HG03457 (cell line): ENCODE measurements at regions not wholly inside any gene's neighbourhood (a gene's known extent, or its start where the extent isn't known, plus 50 kb on each side); places are given as distances from the start of the nearest gene placed in this dataset.

Experiments used
- ATAC-seq: cut with Tn5 transposase; IDR thresholded peaks from one replicate; pipeline ENCODE4 v1.9.1; 2021; ENCODE audit warnings: moderate number of reproducible peaks; ENCODE audit not compliant: unreplicated experiment

GRCh38 chr2:41535575-41535974 is 512.2 kb upstream of the PKDCC start:
- no peak for ATAC-seq

- ATAC-seq = no peak
Measured at GRCh38 chr2:41540272-41540998, 507.4 kb upstream of the PKDCC start.

- no peak for ATAC-seq
Measured at GRCh38 chr2:41543726-41544125, 504.1 kb upstream of the PKDCC start.

GRCh38 chr2:41544709-41545108 is 503.1 kb upstream of the PKDCC start:
- ATAC-seq = no peak

- no peak for ATAC-seq
Measured at GRCh38 chr2:41546031-41546430, 501.8 kb upstream of the PKDCC start.

- no peak for ATAC-seq
Measured at GRCh38 chr2:41568648-41569047, 479.2 kb upstream of the PKDCC start.

- no peak for ATAC-seq
Measured at GRCh38 chr2:41572154-41572553, 475.7 kb upstream of the PKDCC start.

GRCh38 chr2:41576423-41576822 is 471.4 kb upstream of the PKDCC start:
- ATAC-seq = no peak

- no peak for ATAC-seq
Measured at GRCh38 chr2:41579806-41580205, 468.0 kb upstream of the PKDCC start.

GRCh38 chr2:41580806-41581205 is 467.0 kb upstream of the PKDCC start:
- ATAC-seq = no peak

- ATAC-seq = no peak
Measured at GRCh38 chr2:41595240-41595639, 452.6 kb upstream of the PKDCC start.

GRCh38 chr2:41597680-41598079 is 450.1 kb upstream of the PKDCC start:
- no peak for ATAC-seq

GRCh38 chr2:41598161-41598894 is 449.5 kb upstream of the PKDCC start:
- ATAC-seq = no peak

- ATAC-seq = no peak
Measured at GRCh38 chr2:41600460-41600859, 447.4 kb upstream of the PKDCC start.

GRCh38 chr2:41602341-41602740 is 445.5 kb upstream of the PKDCC start:
- ATAC-seq = no peak

- ATAC-seq = no peak
Measured at GRCh38 chr2:41605311-41605710, 442.5 kb upstream of the PKDCC start.

GRCh38 chr2:41605914-41606313 is 441.9 kb upstream of the PKDCC start:
- ATAC-seq = no peak

- ATAC-seq = no peak
Measured at GRCh38 chr2:41610501-41611190, 437.2 kb upstream of the PKDCC start.

GRCh38 chr2:41618754-41619153 is 429.1 kb upstream of the PKDCC start:
- ATAC-seq = no peak

- no peak for ATAC-seq
Measured at GRCh38 chr2:41621095-41621494, 426.7 kb upstream of the PKDCC start.

- ATAC-seq = no peak
Measured at GRCh38 chr2:41621563-41621962, 426.3 kb upstream of the PKDCC start.

- no peak for ATAC-seq
Measured at GRCh38 chr2:41622301-41622700, 425.5 kb upstream of the PKDCC start.
